ENCODE measurements at regions not wholly inside any gene's neighbourhood (a gene's known extent, or its start where the extent isn't known, plus 50 kb on each side); places are given as distances from the start of the nearest gene placed in this dataset.

GRCh38 chr16:64312980-64313379 is 808.9 kb downstream of the CDH11 start:
- DNase-seq (ENCODE audit: low read depth) = no peak
- TF ChIP-seq CTCF (IDR thresholded peaks at IDR 0.05; ENCODE audit: insufficient read depth, low read depth, low read length) = no peak
- H3K4me3 ChIP-seq (ENCODE audit: low read depth, low read length) = no peak overlapping the region

- H3K4me3 ChIP-seq (ENCODE audit: low read depth, low read length) = no peak overlapping the region
- no peak for DNase-seq (ENCODE audit: low read depth)
- TF ChIP-seq CTCF (IDR thresholded peaks at IDR 0.05; ENCODE audit: insufficient read depth, low read depth, low read length) = no peak
Measured at GRCh38 chr16:64312292-64312691, 809.6 kb downstream of the CDH11 start.

- no peak for TF ChIP-seq CTCF (IDR thresholded peaks at IDR 0.05; ENCODE audit: insufficient read depth, low read depth, low read length)
- no peak for DNase-seq (ENCODE audit: low read depth)
- no peak overlapping the region for H3K4me3 ChIP-seq (ENCODE audit: low read depth, low read length)
Measured at GRCh38 chr16:64311241-64311640, 810.6 kb downstream of the CDH11 start.

GRCh38 chr16:64309398-64310110 is 812.3 kb downstream of the CDH11 start:
- DNase-seq (ENCODE audit: low read depth) = no peak
- TF ChIP-seq CTCF (IDR thresholded peaks at IDR 0.05; ENCODE audit: insufficient read depth, low read depth, low read length) = no peak
- no peak overlapping the region for H3K4me3 ChIP-seq (ENCODE audit: low read depth, low read length)

GRCh38 chr16:64308721-64309120 is 813.1 kb downstream of the CDH11 start:
- DNase-seq (ENCODE audit: low read depth) = no peak
- H3K4me3 ChIP-seq (ENCODE audit: low read depth, low read length) = no peak overlapping the region
- TF ChIP-seq CTCF (IDR thresholded peaks at IDR 0.05; ENCODE audit: insufficient read depth, low read depth, low read length) = no peak

GRCh38 chr16:64307431-64307830 is 814.4 kb downstream of the CDH11 start:
- DNase-seq (ENCODE audit: low read depth) = no peak
- H3K4me3 ChIP-seq (ENCODE audit: low read depth, low read length) = no peak overlapping the region
- TF ChIP-seq CTCF (IDR thresholded peaks at IDR 0.05; ENCODE audit: insufficient read depth, low read depth, low read length) = no peak

- H3K4me3 ChIP-seq (ENCODE audit: low read depth, low read length) = no peak overlapping the region
- TF ChIP-seq CTCF (IDR thresholded peaks at IDR 0.05; ENCODE audit: insufficient read depth, low read depth, low read length) = no peak
- no peak for DNase-seq (ENCODE audit: low read depth)
Measured at GRCh38 chr16:64305663-64306062, 816.2 kb downstream of the CDH11 start.

Measured in fibroblast of villous mesenchyme (primary cell).